ENCODE measurements at regions not wholly inside any gene's neighbourhood (a gene's known extent, or its start where the extent isn't known, plus 50 kb on each side); places are given as distances from the start of the nearest gene placed in this dataset.
"Not testable (repeated sequence)": the region's sequence is repeated elsewhere in the genome, so short reads cannot be mapped to it uniquely, and the experiment has no call there.

- TF ChIP-seq KDM5A (IDR thresholded peaks at IDR 0.05; ENCODE audit: low read length) = no peak
These were observed 1284.3 kb upstream of the TMEM132C start (continued) for GRCh38 chr12:126982707-126983106.

GRCh38 chr12:126983735-126984134 is 1283.2 kb upstream of the TMEM132C start:
- H4K20me1 ChIP-seq (replicated peaks in 1 of 2; ENCODE audit: control insufficient read depth in 1 of 2, insufficient read depth in 2 of 2, low read length in 2 of 2); H2AK5ac ChIP-seq (ENCODE audit: low read depth, low read length); H2BK120ac ChIP-seq (replicated peaks; ENCODE audit: low read depth, low read length); DNase-seq (ENCODE audit: low read depth in 1 of 2, low spot score in 2 of 2); H3K27ac ChIP-seq (ENCODE audit: low read depth, low read length); H2BK12ac ChIP-seq (ENCODE audit: low read depth, low read length); H4K5ac ChIP-seq (ENCODE audit: insufficient read length, low read depth, low read length); H3K27me3 ChIP-seq (replicated peaks in 1 of 4; ENCODE audit: control insufficient read depth in 3 of 4, extremely low read depth in 1 of 4, insufficient read depth in 3 of 4, low read length in 3 of 4); FAIRE-seq; H3K9ac ChIP-seq (replicated peaks in 1 of 4; ENCODE audit: extremely low read depth in 1 of 4, low read depth in 3 of 4, low read length in 3 of 4); POLR2A ChIA-PET (ENCODE audit: partially characterized antibody); CTCF ChIA-PET (ENCODE audit: partially characterized antibody); H3K23me2 ChIP-seq (ENCODE audit: low read depth, low read length); H3K79me1 ChIP-seq (ENCODE audit: low read depth, low read length); H2AFZ ChIP-seq (ENCODE audit: low read length); H4K91ac ChIP-seq (replicated peaks; ENCODE audit: insufficient read length, low read length); H2BK15ac ChIP-seq (ENCODE audit: low read length); H2BK5ac ChIP-seq (ENCODE audit: low read depth, low read length); H3K4me1 ChIP-seq (replicated peaks in 1 of 4; ENCODE audit: control insufficient read depth in 3 of 4, insufficient read depth in 4 of 4, low read length in 3 of 4); H3K4me2 ChIP-seq (ENCODE audit: insufficient read depth in 1 of 2, low read depth in 2 of 2, low read length in 2 of 2); H3K4ac ChIP-seq (replicated peaks; ENCODE audit: insufficient read length, low read depth, low read length); H3K56ac ChIP-seq (replicated peaks; ENCODE audit: insufficient read length, low read depth, low read length); H3K36me3 ChIP-seq (ENCODE audit: control insufficient read depth in 2 of 4, insufficient read depth in 4 of 4, low read length in 3 of 4); H3K14ac ChIP-seq (ENCODE audit: insufficient read length); H3K79me2 ChIP-seq (ENCODE audit: control insufficient read depth in 1 of 2, insufficient read depth in 2 of 2, low read length in 2 of 2); H3K18ac ChIP-seq (ENCODE audit: extremely low read depth, low read length); H3K4me3 ChIP-seq (ENCODE audit: extremely low read depth in 1 of 4, insufficient read depth in 2 of 4, low read depth in 3 of 4, low read length in 4 of 4); H3K23ac ChIP-seq (ENCODE audit: insufficient read length); H2BK20ac ChIP-seq (ENCODE audit: low read length); H4K8ac ChIP-seq (ENCODE audit: extremely low read depth, insufficient read depth, low read length): not testable (repeated sequence)
- peaks cover 9 to 13% of the 10 kb centered on the region in 2 experiments for H3K9me3 ChIP-seq (ENCODE audit: insufficient read depth in 2 of 2, low read depth in 1 of 2, low read length in 1 of 2)
- 97% methylated on average over 2 of the region's 2 CpGs; no CpG with 5 or more reads in 1 of the 2 experiments for WGBS, 2 experiments (ENCODE audit: extremely low coverage in 1 of 2, insufficient coverage in 1 of 2, insufficient read length in 1 of 2, insufficient replicate concordance in 2 of 2, low coverage in 1 of 2, low lambda C conversion rate in 2 of 2, missing lambda C conversion rate in 1 of 2)

GRCh38 chr12:126985663-126986062 is 1281.3 kb upstream of the TMEM132C start:
- H2BK120ac ChIP-seq (replicated peaks; ENCODE audit: low read depth, low read length); H3K9ac ChIP-seq (replicated peaks in 1 of 4; ENCODE audit: extremely low read depth in 1 of 4, low read depth in 3 of 4, low read length in 3 of 4); H2BK20ac ChIP-seq (ENCODE audit: low read length); H2AK5ac ChIP-seq (ENCODE audit: low read depth, low read length); H3K27me3 ChIP-seq (replicated peaks in 1 of 4; ENCODE audit: control insufficient read depth in 3 of 4, extremely low read depth in 1 of 4, insufficient read depth in 3 of 4, low read length in 3 of 4); H3K56ac ChIP-seq (replicated peaks; ENCODE audit: insufficient read length, low read depth, low read length); H4K20me1 ChIP-seq (replicated peaks in 1 of 2; ENCODE audit: control insufficient read depth in 1 of 2, insufficient read depth in 2 of 2, low read length in 2 of 2); H3K18ac ChIP-seq (ENCODE audit: extremely low read depth, low read length); H3K4me3 ChIP-seq (ENCODE audit: extremely low read depth in 1 of 4, insufficient read depth in 2 of 4, low read depth in 3 of 4, low read length in 4 of 4); H3K23me2 ChIP-seq (ENCODE audit: low read depth, low read length); H2AFZ ChIP-seq (ENCODE audit: low read length); H3K23ac ChIP-seq (ENCODE audit: insufficient read length); H2BK15ac ChIP-seq (ENCODE audit: low read length); H3K4me2 ChIP-seq (ENCODE audit: insufficient read depth in 1 of 2, low read depth in 2 of 2, low read length in 2 of 2); H3K36me3 ChIP-seq (ENCODE audit: control insufficient read depth in 2 of 4, insufficient read depth in 4 of 4, low read length in 3 of 4); H4K91ac ChIP-seq (replicated peaks; ENCODE audit: insufficient read length, low read length); H4K8ac ChIP-seq (ENCODE audit: extremely low read depth, insufficient read depth, low read length); H3K79me1 ChIP-seq (ENCODE audit: low read depth, low read length); H3K4ac ChIP-seq (replicated peaks; ENCODE audit: insufficient read length, low read depth, low read length); H4K5ac ChIP-seq (ENCODE audit: insufficient read length, low read depth, low read length); H2BK12ac ChIP-seq (ENCODE audit: low read depth, low read length); H3K27ac ChIP-seq (ENCODE audit: low read depth, low read length); H3K14ac ChIP-seq (ENCODE audit: insufficient read length); DNase-seq (ENCODE audit: low read depth in 1 of 2, low spot score in 2 of 2); H3K4me1 ChIP-seq (replicated peaks in 1 of 4; ENCODE audit: control insufficient read depth in 3 of 4, insufficient read depth in 4 of 4, low read length in 3 of 4); H2BK5ac ChIP-seq (ENCODE audit: low read depth, low read length); POLR2A ChIA-PET (ENCODE audit: partially characterized antibody); H3K79me2 ChIP-seq (ENCODE audit: control insufficient read depth in 1 of 2, insufficient read depth in 2 of 2, low read length in 2 of 2); FAIRE-seq: not testable (repeated sequence)
- H3K9me3 ChIP-seq (ENCODE audit: insufficient read depth in 2 of 2, low read depth in 1 of 2, low read length in 1 of 2) = peaks cover 9 to 13% of the 10 kb centered on the region in 2 experiments
- CTCF ChIA-PET (ENCODE audit: partially characterized antibody) = interaction anchor here (1.1 kb wide), 1 partner anchor 11 kb away, joined by 3 read pairs; no protein-coding TSS in a partner anchor
